Smooth muscle cell (in vitro differentiated cells): ENCODE measurements at regions not wholly inside any gene's neighbourhood (a gene's known extent, or its start where the extent isn't known, plus 50 kb on each side); places are given as distances from the start of the nearest gene placed in this dataset.

Source experiments
- DNase-seq: peaks from one replicate; lab custom pipeline; 2025; ENCODE audit not compliant: unreplicated experiment; lab: John Stamatoyannopoulos, UW
- H2AFZ ChIP-seq: fragments of 200-600 bp; sonication (generic); 2 replicates; pipeline ENCODE4 v1.6.0; 2016; ENCODE audit warnings: antibody characterized with exemption, low read depth, mild to moderate bottlenecking
- H3F3A ChIP-seq: fragments of 200-600 bp; sonication (generic); 2 replicates; pipeline ENCODE4 v1.6.0; 2017; ENCODE audit warnings: antibody characterized with exemption, low read depth
- H3K27ac ChIP-seq: fragments of 200-600 bp; sonication (generic); 2 replicates; pipeline ENCODE4 v1.5.1; 2016; ENCODE audit warnings: low read depth, mild to moderate bottlenecking
- H3K27me3 ChIP-seq: fragments of 200-600 bp; sonication (generic); 2 replicates; pipeline ENCODE4 v1.6.1; 2016; ENCODE audit warnings: low read depth, mild to moderate bottlenecking
- H3K36me3 ChIP-seq: fragments of 200-600 bp; sonication (generic); 2 replicates; pipeline ENCODE4 v1.5.1; 2016; ENCODE audit warnings: low read depth
- H3K4me1 ChIP-seq: fragments of 200-600 bp; sonication (generic); 2 replicates; pipeline ENCODE4 v1.5.1; 2016; ENCODE audit warnings: low read depth
- H3K4me2 ChIP-seq: fragments of 200-600 bp; sonication (generic); 2 replicates; pipeline ENCODE4 v1.6.0; 2016; ENCODE audit warnings: mild to moderate bottlenecking
- H3K4me3 ChIP-seq: fragments of 200-600 bp; sonication (generic); 2 replicates; pipeline ENCODE4 v1.5.1; 2016; ENCODE audit warnings: mild to moderate bottlenecking
- H3K79me2 ChIP-seq: fragments of 200-600 bp; sonication (generic); 2 replicates; pipeline ENCODE4 v1.6.0; 2016; ENCODE audit warnings: low read depth, mild to moderate bottlenecking
- H3K9ac ChIP-seq: fragments of 200-600 bp; sonication (generic); 2 replicates; pipeline ENCODE4 v1.6.0; 2016; ENCODE audit warnings: low read depth
- H3K9me3 ChIP-seq: fragments of 200-600 bp; sonication (generic); replicated peaks from 2 replicates; pipeline ENCODE4 v1.5.1; 2016; ENCODE audit warnings: low read depth
- H4K20me1 ChIP-seq: fragments of 200-600 bp; sonication (generic); 2 replicates; pipeline ENCODE4 v1.6.0; 2016; ENCODE audit warnings: low read depth
- CTCF ChIP-seq: fragments of 200-600 bp; sonication (generic); IDR thresholded peaks from 2 replicates; pipeline ENCODE4 v1.5.1; 2017; ENCODE audit warnings: borderline replicate concordance, mild to moderate bottlenecking, antibody characterized with exemption; ENCODE audit not compliant: insufficient read depth, poor library complexity, severe bottlenecking
- WGBS: methylation state at CpG from one replicate; pipeline ENCODE4 v1.1.7; 2016; ENCODE audit warnings: low lambda C conversion rate; 5-methylcytosine and 5-hydroxymethylcytosine counted together

GRCh38 chr7:9778367-9778766 lies 1195.3 kb upstream of the PHF14 start:
- Histone ChIP-seq H3K4me3 (no peak overlapping the region), H3F3A (no peaks in the 10 kb centered on the region), H3K79me2 (no peaks in the 10 kb centered on the region), H3K27me3 (no peaks in the 10 kb centered on the region), H3K27ac (no peak overlapping the region), H3K4me1 (no peaks in the 10 kb centered on the region), H3K36me3 (no peaks in the 10 kb centered on the region), H4K20me1 (no peaks in the 10 kb centered on the region), H3K9me3 (no peaks in the 10 kb centered on the region), H3K9ac (no peak overlapping the region), H2AFZ (no peak overlapping the region), H3K4me2 (no peak overlapping the region)
- DNase-seq, result no peak
- TF ChIP-seq CTCF, result no peak
- 90% methylated on average over 7 of the region's 7 CpGs for WGBS

- H3K27me3 ChIP-seq, result no peaks in the 10 kb centered on the region
- WGBS, result 83% methylated on average over 2 of the region's 2 CpGs
- no peak overlapping the region for H3K27ac ChIP-seq
- H3K79me2 ChIP-seq, result no peaks in the 10 kb centered on the region
- H3F3A ChIP-seq, result no peaks in the 10 kb centered on the region
- no peak overlapping the region for H3K4me2 ChIP-seq
- H4K20me1 ChIP-seq, result no peaks in the 10 kb centered on the region
- TF ChIP-seq CTCF, result no peak
- no peak for DNase-seq
- H3K9ac ChIP-seq, result no peak overlapping the region
- H2AFZ ChIP-seq, result no peak overlapping the region
- no peak overlapping the region for H3K4me3 ChIP-seq
- no peaks in the 10 kb centered on the region for H3K36me3 ChIP-seq
- no peaks in the 10 kb centered on the region for H3K9me3 ChIP-seq
- no peaks in the 10 kb centered on the region for H3K4me1 ChIP-seq
These were observed 1192.0 kb upstream of the PHF14 start for GRCh38 chr7:9781710-9782109.

- H2AFZ ChIP-seq, result no peak overlapping the region
- H4K20me1 ChIP-seq, result no peaks in the 10 kb centered on the region
- no peaks in the 10 kb centered on the region for H3K4me1 ChIP-seq
- H3K9ac ChIP-seq, result no peak overlapping the region
- no peaks in the 10 kb centered on the region for H3K79me2 ChIP-seq
- WGBS, result 80% methylated on average over 2 of the region's 2 CpGs
- no peak overlapping the region for H3K27ac ChIP-seq
- H3K27me3 ChIP-seq, result no peaks in the 10 kb centered on the region
- no peak for DNase-seq
- no peak for TF ChIP-seq CTCF
- no peak overlapping the region for H3K4me3 ChIP-seq
- no peak overlapping the region for H3K4me2 ChIP-seq
- no peaks in the 10 kb centered on the region for H3F3A ChIP-seq
- H3K9me3 ChIP-seq, result no peaks in the 10 kb centered on the region
- no peaks in the 10 kb centered on the region for H3K36me3 ChIP-seq
These were observed 1191.4 kb upstream of the PHF14 start for GRCh38 chr7:9782275-9782674.

GRCh38 chr7:9785211-9785610 lies 1188.5 kb upstream of the PHF14 start:
- H3K4me2 ChIP-seq, result no peak overlapping the region
- no peaks in the 10 kb centered on the region for H4K20me1 ChIP-seq
- no peaks in the 10 kb centered on the region for H3K36me3 ChIP-seq
- 81% methylated on average over 1 of the region's 1 CpG for WGBS
- TF ChIP-seq CTCF, result no peak
- H3K27me3 ChIP-seq, result no peaks in the 10 kb centered on the region
- H2AFZ ChIP-seq, result no peak overlapping the region
- H3F3A ChIP-seq, result no peaks in the 10 kb centered on the region
- no peak for DNase-seq
- no peaks in the 10 kb centered on the region for H3K9me3 ChIP-seq
- no peak overlapping the region for H3K9ac ChIP-seq
- no peaks in the 10 kb centered on the region for H3K4me1 ChIP-seq
- H3K79me2 ChIP-seq, result no peaks in the 10 kb centered on the region
- H3K27ac ChIP-seq, result no peak overlapping the region
- no peak overlapping the region for H3K4me3 ChIP-seq
